ENCODE measurements at regions not wholly inside any gene's neighbourhood (a gene's known extent, or its start where the extent isn't known, plus 50 kb on each side); places are given as distances from the start of the nearest gene placed in this dataset.

- Histone ChIP-seq H3K9ac (ENCODE audit: low read depth, low read length) (no peak overlapping the region), H3K27me3 (ENCODE audit: control insufficient read depth, insufficient read depth, low read length) (no peaks in the 10 kb centered on the region), H3K27ac (ENCODE audit: low read depth, low read length) (no peak overlapping the region), H3K36me3 (ENCODE audit: control insufficient read depth, insufficient read depth, low read length) (no peaks in the 10 kb centered on the region), H3K4me1 (ENCODE audit: control insufficient read depth, insufficient read depth, low read length) (peaks cover 14% of the 10 kb centered on the region), H3K4me3 (ENCODE audit: low read depth, low read length) (no peak overlapping the region), H3K9me3 (ENCODE audit: control insufficient read depth, insufficient read depth, low read length) (no peaks in the 10 kb centered on the region)
Observed at GRCh38 chr13:31517599-31517998, 221.7 kb upstream of the RXFP2 start.

- peaks cover 13% of the 10 kb centered on the region for H3K4me1 ChIP-seq (ENCODE audit: control insufficient read depth, insufficient read depth, low read length)
- no peak overlapping the region for H3K9ac ChIP-seq (ENCODE audit: low read depth, low read length)
- no peak overlapping the region for H3K27ac ChIP-seq (ENCODE audit: low read depth, low read length)
- H3K27me3 ChIP-seq (ENCODE audit: control insufficient read depth, insufficient read depth, low read length), result no peaks in the 10 kb centered on the region
- H3K4me3 ChIP-seq (ENCODE audit: low read depth, low read length), result no peak overlapping the region
- H3K9me3 ChIP-seq (ENCODE audit: control insufficient read depth, insufficient read depth, low read length), result no peaks in the 10 kb centered on the region
- no peaks in the 10 kb centered on the region for H3K36me3 ChIP-seq (ENCODE audit: control insufficient read depth, insufficient read depth, low read length)
Observed at GRCh38 chr13:31518645-31519044, 220.7 kb upstream of the RXFP2 start.

GRCh38 chr13:31521435-31521834 is 217.9 kb upstream of the RXFP2 start:
- no peak overlapping the region for H3K9ac ChIP-seq (ENCODE audit: low read depth, low read length)
- no peaks in the 10 kb centered on the region for H3K27me3 ChIP-seq (ENCODE audit: control insufficient read depth, insufficient read depth, low read length)
- H3K4me3 ChIP-seq (ENCODE audit: low read depth, low read length), result no peak overlapping the region
- no peaks in the 10 kb centered on the region for H3K36me3 ChIP-seq (ENCODE audit: control insufficient read depth, insufficient read depth, low read length)
- H3K27ac ChIP-seq (ENCODE audit: low read depth, low read length), result no peak overlapping the region
- no peaks in the 10 kb centered on the region for H3K9me3 ChIP-seq (ENCODE audit: control insufficient read depth, insufficient read depth, low read length)
- H3K4me1 ChIP-seq (ENCODE audit: control insufficient read depth, insufficient read depth, low read length), result peaks cover 11% of the 10 kb centered on the region; the same call in 1 of the 2 replicates

GRCh38 chr13:31522396-31522795 is 216.9 kb upstream of the RXFP2 start:
- no peaks in the 10 kb centered on the region for H3K9me3 ChIP-seq (ENCODE audit: control insufficient read depth, insufficient read depth, low read length)
- H3K4me3 ChIP-seq (ENCODE audit: low read depth, low read length), result no peak overlapping the region
- H3K4me1 ChIP-seq (ENCODE audit: control insufficient read depth, insufficient read depth, low read length), result peaks cover 11% of the 10 kb centered on the region; the same call in 1 of the 2 replicates
- H3K27me3 ChIP-seq (ENCODE audit: control insufficient read depth, insufficient read depth, low read length), result no peaks in the 10 kb centered on the region
- H3K9ac ChIP-seq (ENCODE audit: low read depth, low read length), result no peak overlapping the region
- H3K36me3 ChIP-seq (ENCODE audit: control insufficient read depth, insufficient read depth, low read length), result no peaks in the 10 kb centered on the region
- H3K27ac ChIP-seq (ENCODE audit: low read depth, low read length), result no peak overlapping the region

GRCh38 chr13:31528176-31528575 is 211.2 kb upstream of the RXFP2 start:
- Histone ChIP-seq H3K36me3 (ENCODE audit: control insufficient read depth, insufficient read depth, low read length) (no peaks in the 10 kb centered on the region), H3K4me1 (ENCODE audit: control insufficient read depth, insufficient read depth, low read length) (0 out of 2 replicates have a peak, but pooled peaks cover 3% of the 10 kb centered on the region), H3K27ac (ENCODE audit: low read depth, low read length) (no peak overlapping the region), H3K27me3 (ENCODE audit: control insufficient read depth, insufficient read depth, low read length) (no peaks in the 10 kb centered on the region), H3K9ac (ENCODE audit: low read depth, low read length) (no peak overlapping the region), H3K9me3 (ENCODE audit: control insufficient read depth, insufficient read depth, low read length) (no peaks in the 10 kb centered on the region), H3K4me3 (ENCODE audit: low read depth, low read length) (no peak overlapping the region)

GRCh38 chr13:31528758-31529157 is 210.6 kb upstream of the RXFP2 start:
- Histone ChIP-seq H3K4me3 (ENCODE audit: low read depth, low read length) (no peak overlapping the region), H3K36me3 (ENCODE audit: control insufficient read depth, insufficient read depth, low read length) (no peaks in the 10 kb centered on the region), H3K9ac (ENCODE audit: low read depth, low read length) (no peak overlapping the region), H3K9me3 (ENCODE audit: control insufficient read depth, insufficient read depth, low read length) (no peaks in the 10 kb centered on the region), H3K27me3 (ENCODE audit: control insufficient read depth, insufficient read depth, low read length) (no peaks in the 10 kb centered on the region), H3K4me1 (ENCODE audit: control insufficient read depth, insufficient read depth, low read length) (0 out of 2 replicates have a peak, but pooled peaks cover 3% of the 10 kb centered on the region), H3K27ac (ENCODE audit: low read depth, low read length) (no peak overlapping the region)

GRCh38 chr13:31530922-31531321 is 208.4 kb upstream of the RXFP2 start:
- Histone ChIP-seq H3K4me3 (ENCODE audit: low read depth, low read length) (no peak overlapping the region), H3K36me3 (ENCODE audit: control insufficient read depth, insufficient read depth, low read length) (no peaks in the 10 kb centered on the region), H3K27me3 (ENCODE audit: control insufficient read depth, insufficient read depth, low read length) (no peaks in the 10 kb centered on the region), H3K4me1 (ENCODE audit: control insufficient read depth, insufficient read depth, low read length) (0 out of 2 replicates have a peak, but pooled peaks cover 1% of the 10 kb centered on the region), H3K9me3 (ENCODE audit: control insufficient read depth, insufficient read depth, low read length) (no peaks in the 10 kb centered on the region), H3K9ac (ENCODE audit: low read depth, low read length) (no peak overlapping the region), H3K27ac (ENCODE audit: low read depth, low read length) (no peak overlapping the region)

GRCh38 chr13:31537052-31537451 is 202.3 kb upstream of the RXFP2 start:
- Histone ChIP-seq H3K9me3 (ENCODE audit: control insufficient read depth, insufficient read depth, low read length) (no peaks in the 10 kb centered on the region), H3K4me3 (ENCODE audit: low read depth, low read length) (no peak overlapping the region), H3K27me3 (ENCODE audit: control insufficient read depth, insufficient read depth, low read length) (no peaks in the 10 kb centered on the region), H3K4me1 (ENCODE audit: control insufficient read depth, insufficient read depth, low read length) (no peaks in the 10 kb centered on the region), H3K9ac (ENCODE audit: low read depth, low read length) (no peak overlapping the region), H3K36me3 (ENCODE audit: control insufficient read depth, insufficient read depth, low read length) (no peaks in the 10 kb centered on the region), H3K27ac (ENCODE audit: low read depth, low read length) (no peak overlapping the region)

GRCh38 chr13:31538067-31539042 is 201.0 kb upstream of the RXFP2 start:
- Histone ChIP-seq H3K27me3 (ENCODE audit: control insufficient read depth, insufficient read depth, low read length) (no peaks in the 10 kb centered on the region), H3K4me3 (ENCODE audit: low read depth, low read length) (no peak overlapping the region), H3K9me3 (ENCODE audit: control insufficient read depth, insufficient read depth, low read length) (no peaks in the 10 kb centered on the region), H3K27ac (ENCODE audit: low read depth, low read length) (no peak overlapping the region), H3K9ac (ENCODE audit: low read depth, low read length) (no peak overlapping the region), H3K4me1 (ENCODE audit: control insufficient read depth, insufficient read depth, low read length) (no peaks in the 10 kb centered on the region), H3K36me3 (ENCODE audit: control insufficient read depth, insufficient read depth, low read length) (no peaks in the 10 kb centered on the region)

GRCh38 chr13:31540281-31540680 is 199.0 kb upstream of the RXFP2 start:
- no peaks in the 10 kb centered on the region for H3K9me3 ChIP-seq (ENCODE audit: control insufficient read depth, insufficient read depth, low read length)
- no peak overlapping the region for H3K9ac ChIP-seq (ENCODE audit: low read depth, low read length)
- H3K36me3 ChIP-seq (ENCODE audit: control insufficient read depth, insufficient read depth, low read length), result no peaks in the 10 kb centered on the region
- H3K4me3 ChIP-seq (ENCODE audit: low read depth, low read length), result no peak overlapping the region
- no peaks in the 10 kb centered on the region for H3K27me3 ChIP-seq (ENCODE audit: control insufficient read depth, insufficient read depth, low read length)
- no peak overlapping the region for H3K27ac ChIP-seq (ENCODE audit: low read depth, low read length)
- H3K4me1 ChIP-seq (ENCODE audit: control insufficient read depth, insufficient read depth, low read length), result no peaks in the 10 kb centered on the region

- Histone ChIP-seq H3K27ac (ENCODE audit: low read depth, low read length) (no peak overlapping the region), H3K4me3 (ENCODE audit: low read depth, low read length) (no peak overlapping the region), H3K36me3 (ENCODE audit: control insufficient read depth, insufficient read depth, low read length) (no peaks in the 10 kb centered on the region), H3K4me1 (ENCODE audit: control insufficient read depth, insufficient read depth, low read length) (no peaks in the 10 kb centered on the region), H3K9me3 (ENCODE audit: control insufficient read depth, insufficient read depth, low read length) (no peaks in the 10 kb centered on the region), H3K9ac (ENCODE audit: low read depth, low read length) (no peak overlapping the region), H3K27me3 (ENCODE audit: control insufficient read depth, insufficient read depth, low read length) (no peaks in the 10 kb centered on the region)
Observed at GRCh38 chr13:31543190-31543589, 196.1 kb upstream of the RXFP2 start.
